RPMI7951 (cell line): ENCODE measurements at regions not wholly inside any gene's neighbourhood (a gene's known extent, or its start where the extent isn't known, plus 50 kb on each side); places are given as distances from the start of the nearest gene placed in this dataset.
"Not testable (repeated sequence)": the region's sequence is repeated elsewhere in the genome, so short reads cannot be mapped to it uniquely, and the experiment has no call there.

ENCODE experiments used
- DNase-seq: peaks from one replicate; pipeline ENCODE4 v3.0.0-alpha.2; 2012; ENCODE audit warnings: low read depth

DNA sequence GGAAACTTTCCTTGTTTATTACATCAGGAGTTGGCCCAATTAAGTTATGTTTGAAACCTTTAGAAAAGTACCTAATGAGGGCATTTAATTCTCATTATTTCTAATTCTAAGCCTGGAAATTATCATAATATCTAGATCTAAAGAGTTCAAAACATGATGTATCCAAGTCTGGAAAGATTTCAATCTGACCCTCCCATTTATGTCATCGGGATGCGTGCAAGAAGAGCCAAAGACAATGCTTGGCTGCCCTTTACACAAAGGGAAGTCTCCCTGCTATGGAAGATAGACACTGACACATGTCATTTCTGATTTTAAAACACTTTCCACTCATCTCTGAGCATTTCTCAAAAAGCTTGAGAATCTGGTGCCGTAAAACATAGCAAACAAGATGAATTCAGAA lies 222.4 kb downstream of the ANTXR2 start:
- no peak for DNase-seq

GRCh38 chr4:79848329-79848728 lies 224.7 kb downstream of the ANTXR2 start:
- no peak for DNase-seq

DNA sequence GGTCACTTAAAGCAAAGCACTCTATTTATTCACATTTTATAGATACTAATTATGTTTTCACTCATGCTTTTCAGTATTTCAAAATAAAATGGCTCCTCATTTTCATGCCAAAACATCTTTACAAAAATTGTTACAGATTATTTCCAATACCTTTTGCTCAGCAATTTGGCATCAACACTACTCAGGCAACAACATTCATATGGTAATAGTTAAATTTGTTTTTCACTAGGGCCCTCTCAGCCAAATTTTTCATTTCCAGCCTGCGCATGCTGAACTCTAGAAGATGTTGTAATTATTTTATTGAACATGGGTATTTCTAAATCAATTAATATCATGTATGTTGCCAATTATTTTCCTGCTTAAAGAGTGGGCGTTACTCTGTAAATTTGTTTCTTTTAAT lies 225.6 kb downstream of the ANTXR2 start:
- no peak for DNase-seq

DNA sequence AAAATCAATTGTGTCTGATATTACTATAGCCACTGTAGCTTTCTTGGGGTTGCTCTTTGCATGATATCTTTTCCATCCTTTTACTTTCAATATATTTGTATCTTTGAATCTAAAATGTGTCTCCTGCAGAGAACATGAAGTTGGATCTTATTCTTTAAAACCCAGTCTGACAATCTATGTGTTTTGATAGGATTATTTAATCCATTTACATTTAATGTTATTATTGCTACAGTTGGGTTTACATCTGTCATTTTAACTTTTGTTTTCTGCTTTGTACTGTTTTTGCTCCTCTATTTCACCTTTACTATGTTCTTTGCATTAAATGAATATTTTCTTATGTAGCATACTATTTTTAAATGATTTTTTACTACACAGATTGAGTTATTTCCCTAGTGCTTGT lies 230.9 kb downstream of the ANTXR2 start:
- DNase-seq = no peak

DNA sequence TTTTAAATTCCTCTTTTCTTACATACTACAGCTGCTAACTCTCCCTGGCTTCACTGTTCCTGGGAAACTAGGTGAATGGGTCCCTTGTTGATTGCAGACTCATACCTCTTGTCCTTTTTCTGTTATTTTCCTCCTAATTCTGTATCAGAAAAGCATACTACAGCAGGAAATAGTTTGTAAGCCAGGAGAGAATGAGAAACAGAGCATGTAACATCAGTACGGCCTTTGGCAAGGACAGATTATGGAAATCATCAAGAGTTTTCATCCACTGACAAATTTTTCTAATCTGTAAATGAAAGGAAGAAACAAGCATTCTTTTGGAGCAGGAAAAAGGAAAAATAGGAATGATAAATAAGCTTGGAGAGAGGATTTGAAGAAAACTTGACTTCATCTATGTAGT lies 239.2 kb downstream of the ANTXR2 start:
- no peak for DNase-seq

DNA sequence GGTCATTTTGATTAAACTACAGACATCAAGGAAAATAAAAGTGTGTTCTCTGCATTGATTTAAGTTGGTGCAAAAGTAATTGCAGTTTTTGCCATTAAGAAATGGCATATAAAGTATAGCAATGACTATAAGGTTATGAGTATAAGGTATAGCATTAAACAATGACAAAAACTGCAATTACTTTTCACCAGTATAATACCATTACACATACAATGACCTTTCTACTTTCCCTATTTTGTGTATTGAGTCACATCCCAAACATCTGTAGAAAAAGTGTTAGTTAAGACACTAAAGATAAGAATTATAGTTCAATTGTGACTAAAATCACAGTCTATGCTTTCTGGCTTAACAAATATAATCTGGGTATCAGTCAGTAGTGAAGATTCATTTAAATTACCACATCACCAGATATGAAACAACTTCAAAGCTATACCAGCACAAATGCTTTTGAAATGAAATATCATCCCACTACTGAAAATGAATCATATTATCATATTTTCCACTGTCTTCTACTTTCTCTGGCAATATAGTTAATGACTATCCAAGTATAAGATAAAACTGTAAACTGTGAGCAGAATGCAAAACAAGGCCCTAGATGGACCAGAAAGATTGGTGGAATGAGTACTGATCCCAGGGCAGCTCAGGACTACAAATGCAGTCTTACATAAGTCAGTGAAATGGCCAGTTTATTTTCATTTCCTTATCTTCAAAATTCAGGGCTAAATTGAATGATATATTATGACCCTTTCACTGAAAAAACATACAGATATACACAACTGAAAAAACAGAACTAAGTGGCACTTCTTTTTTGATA lies 241.1 kb downstream of the ANTXR2 start:
- no peak for DNase-seq

DNA sequence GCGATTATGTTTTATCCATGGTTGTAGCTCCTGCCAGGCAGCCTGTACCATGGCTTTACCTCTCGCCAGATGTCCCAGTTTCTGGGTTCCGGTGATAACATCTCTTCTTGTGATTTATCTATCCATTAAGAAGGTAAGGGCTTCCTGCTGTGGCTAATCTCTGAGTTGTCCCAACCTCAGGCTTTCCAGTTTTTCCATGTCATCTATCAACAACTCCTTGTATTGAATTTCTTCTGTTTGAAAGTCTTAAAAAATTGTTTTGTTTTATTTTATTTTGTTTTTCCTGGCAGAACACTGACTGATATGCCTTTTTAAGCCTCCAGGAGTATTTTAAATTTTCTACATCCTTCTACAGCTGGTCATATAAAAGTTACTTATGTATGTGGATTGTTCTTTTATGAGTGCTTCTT lies 241.9 kb downstream of the ANTXR2 start:
- DNase-seq = no peak

- no peak for DNase-seq
Measured at GRCh38 chr4:79827283-79827682, 245.7 kb downstream of the ANTXR2 start.

GRCh38 chr4:79823148-79823763 lies 249.8 kb downstream of the ANTXR2 start:
- no peak for DNase-seq

GRCh38 chr4:79820427-79820826 lies 252.6 kb downstream of the ANTXR2 start:
- no peak for DNase-seq

DNA sequence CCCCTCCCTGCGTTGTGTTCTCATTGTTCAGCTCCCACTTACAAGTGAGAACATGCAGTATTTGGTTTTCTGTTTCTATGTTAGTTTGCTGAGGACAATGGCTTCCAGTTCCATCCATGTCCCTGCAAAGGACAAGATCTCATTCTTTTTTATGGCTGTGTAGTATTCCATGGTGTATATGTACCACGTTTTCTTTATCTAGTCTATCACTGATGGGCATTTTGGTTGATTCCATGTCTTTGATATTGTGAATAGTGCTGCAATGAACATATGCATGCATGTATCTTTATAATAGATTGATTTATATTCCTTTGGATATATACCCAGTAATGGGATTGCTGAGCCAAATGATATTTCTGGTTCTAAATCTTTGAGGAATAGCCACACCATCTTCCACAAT lies 265.1 kb downstream of the ANTXR2 start:
- not testable (repeated sequence) for DNase-seq

DNA sequence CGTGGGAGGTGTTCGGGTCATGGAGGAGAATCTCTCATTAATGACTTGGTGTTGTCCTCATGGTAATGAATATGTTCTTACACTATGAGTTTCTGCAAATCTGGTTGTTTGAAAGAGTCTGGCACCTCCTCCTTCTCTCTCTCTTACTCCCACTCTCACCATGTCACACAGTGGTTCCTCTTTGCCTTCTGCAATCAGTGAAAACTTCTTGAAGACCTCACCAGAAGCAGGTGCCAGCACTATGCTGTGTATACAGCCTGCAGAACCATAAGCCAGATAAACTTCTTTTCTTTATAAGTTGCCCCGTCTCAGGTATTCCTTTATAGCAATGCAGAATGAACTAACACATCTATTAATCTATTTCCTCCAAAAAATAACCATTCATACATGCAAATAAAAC lies 275.0 kb downstream of the ANTXR2 start:
- no peak for DNase-seq

GRCh38 chr4:79796948-79797347 lies 276.1 kb downstream of the ANTXR2 start:
- DNase-seq = no peak

DNA sequence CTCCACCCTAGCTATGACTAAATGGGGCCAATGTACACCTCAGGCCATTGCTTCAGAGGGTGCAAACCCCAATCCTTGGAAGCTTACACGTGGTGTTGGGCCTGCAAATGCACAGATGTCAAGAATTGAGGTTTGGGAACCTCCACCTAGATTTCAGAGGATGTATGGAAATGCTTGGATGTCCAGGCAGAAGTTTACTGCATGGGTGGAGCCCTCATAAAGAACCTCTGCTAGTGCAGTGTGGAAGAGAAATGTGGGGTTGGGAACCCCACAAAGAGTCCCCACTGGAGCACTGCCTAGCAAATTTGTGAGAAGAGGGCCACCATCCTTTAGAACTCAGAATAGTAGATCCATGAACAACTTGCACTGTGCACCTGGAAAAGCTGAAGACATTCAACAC lies 284.1 kb downstream of the ANTXR2 start:
- no peak for DNase-seq

DNA sequence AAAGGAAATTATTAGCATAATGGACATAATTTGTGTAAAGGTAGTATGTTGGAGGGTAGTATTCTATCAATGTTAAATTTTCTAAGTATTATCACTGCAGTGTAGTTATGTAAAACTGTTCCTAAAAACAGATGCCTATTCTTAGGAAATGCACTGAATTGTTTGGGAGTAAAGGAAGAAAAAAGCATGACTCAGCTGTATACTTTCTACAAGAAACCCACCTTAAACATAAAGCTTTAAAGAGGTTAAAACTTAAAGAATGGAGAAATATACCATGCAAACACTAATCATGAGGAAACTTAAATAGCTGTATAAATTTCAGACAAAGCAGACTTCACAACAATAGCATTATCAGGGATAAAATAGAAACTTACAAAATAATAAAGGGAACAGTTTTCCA lies 292.9 kb downstream of the ANTXR2 start:
- DNase-seq = no peak

DNA sequence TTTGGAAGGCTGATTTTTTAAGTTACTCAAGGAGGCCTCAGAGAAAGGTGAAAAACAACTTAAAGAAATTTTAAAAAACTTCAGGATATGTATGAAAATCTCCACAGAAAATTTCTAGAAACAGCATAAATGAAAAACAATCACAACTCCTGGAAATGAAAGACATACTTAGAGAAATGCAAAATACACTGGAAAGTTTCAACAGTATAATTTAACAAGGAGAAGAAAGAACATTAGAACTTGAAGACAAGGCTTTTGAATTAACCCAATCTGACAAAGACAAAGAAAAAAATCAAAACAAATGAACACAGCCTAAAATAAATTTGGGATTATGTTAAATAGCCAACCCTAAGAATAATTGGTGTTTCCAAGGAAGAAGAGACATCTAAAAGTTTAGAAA lies 300.5 kb downstream of the ANTXR2 start:
- no peak for DNase-seq

DNA sequence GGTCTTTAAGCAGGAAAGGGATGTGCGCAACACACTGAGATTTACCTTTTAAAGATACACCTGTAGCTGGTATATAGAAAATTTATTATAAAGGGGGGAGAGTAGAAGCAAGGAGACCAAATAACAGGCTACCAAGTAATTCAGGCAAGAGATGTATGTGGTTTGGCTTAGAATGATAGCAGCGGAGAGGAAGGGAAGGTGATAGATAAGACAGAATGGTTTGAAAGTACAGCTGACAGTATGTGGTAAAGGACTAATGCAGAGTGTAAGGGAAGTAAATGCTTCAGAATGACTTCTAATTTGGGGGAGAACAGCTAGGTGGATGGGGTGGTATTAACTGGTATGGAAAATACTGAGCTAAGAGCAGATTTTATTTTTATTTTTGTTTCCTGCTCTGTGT lies 308.9 kb downstream of the ANTXR2 start:
- DNase-seq = no peak

DNA sequence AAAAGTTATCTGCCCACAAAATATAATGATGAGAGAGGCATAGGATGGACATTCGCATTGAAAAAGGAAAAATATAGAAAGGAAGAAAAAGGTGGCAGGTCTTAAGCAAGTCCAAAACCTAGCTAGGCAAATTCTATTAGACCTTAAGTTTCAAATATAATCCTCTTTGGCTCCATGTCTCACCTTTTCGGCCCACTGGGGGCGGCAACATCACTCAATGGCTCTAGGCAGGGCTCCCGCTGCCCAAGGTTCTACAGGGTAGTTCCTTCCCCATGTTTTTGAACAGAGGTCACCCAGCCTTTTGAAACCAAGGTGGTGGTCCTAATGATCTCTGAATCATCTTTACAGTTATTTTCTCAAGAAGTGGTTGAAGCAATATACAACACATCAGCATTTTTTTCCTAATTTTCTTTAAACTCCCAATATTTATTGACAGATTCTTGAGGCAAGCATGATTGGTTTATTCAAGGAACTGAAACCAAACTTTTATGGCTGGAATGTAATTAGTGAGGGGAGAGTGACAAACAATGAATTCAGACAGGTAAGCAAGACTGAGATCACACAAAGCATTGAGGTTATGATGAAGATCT lies 309.4 kb downstream of the ANTXR2 start:
- DNase-seq = no peak

DNA sequence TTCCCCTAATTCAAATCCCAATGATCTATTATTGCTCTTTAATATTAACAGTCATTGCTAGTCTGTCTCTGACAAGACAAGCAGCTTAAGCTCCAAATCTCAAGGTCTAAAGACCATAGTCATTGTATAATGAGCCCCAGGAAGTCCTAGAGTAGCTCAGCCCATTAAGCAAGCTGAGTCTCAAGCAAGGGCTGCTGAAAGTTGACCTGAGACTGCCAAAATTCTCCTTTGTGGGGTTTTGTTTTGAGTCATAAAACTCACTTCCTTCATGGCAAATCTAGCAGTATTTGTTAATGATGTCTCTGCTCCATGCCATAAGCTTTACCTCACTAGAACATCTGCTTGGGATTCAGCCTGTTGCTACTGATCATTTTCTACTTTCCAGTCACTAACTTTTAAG lies 313.2 kb downstream of the ANTXR2 start:
- DNase-seq = no peak

DNA sequence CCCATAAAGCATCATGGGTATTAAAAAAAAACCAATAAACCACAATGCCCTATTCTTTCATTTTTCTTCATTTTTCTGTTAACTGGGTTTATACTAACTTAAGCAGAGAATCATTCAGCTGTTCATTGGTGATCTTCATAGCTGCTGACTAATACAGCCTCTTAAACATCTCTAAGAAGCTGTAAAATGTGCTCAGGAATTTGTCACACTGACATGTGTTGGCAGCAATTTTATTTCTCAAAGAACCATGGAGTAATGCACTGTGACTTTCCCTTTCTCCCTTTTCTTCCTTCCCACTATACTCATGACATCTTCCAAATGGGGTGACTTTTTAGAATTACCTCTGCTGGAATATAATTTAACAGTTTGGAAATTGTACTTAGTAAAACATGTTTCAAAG lies 315.4 kb downstream of the ANTXR2 start:
- no peak for DNase-seq

GRCh38 chr4:79756140-79756895 lies 316.7 kb downstream of the ANTXR2 start:
- no peak for DNase-seq

DNA sequence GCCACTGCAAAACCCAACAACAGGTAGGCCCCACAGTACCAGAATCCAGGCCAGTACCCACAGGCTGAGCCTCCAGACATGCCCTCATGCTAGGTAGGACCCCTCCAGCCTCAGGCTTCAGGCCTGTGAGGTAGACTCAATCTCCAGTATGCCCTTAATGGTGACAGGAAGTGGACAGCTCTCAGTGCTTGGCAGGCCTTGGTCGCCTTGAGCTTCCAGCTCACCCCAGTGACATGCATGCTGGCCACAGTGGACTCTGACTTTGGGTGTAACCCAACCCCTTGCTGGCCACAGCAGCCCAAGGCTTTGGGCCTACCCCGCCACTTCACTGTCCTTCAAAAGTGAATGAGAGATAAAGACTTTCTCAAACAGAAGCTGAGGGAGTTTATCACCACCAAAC lies 324.2 kb downstream of the ANTXR2 start:
- DNase-seq = no peak

DNA sequence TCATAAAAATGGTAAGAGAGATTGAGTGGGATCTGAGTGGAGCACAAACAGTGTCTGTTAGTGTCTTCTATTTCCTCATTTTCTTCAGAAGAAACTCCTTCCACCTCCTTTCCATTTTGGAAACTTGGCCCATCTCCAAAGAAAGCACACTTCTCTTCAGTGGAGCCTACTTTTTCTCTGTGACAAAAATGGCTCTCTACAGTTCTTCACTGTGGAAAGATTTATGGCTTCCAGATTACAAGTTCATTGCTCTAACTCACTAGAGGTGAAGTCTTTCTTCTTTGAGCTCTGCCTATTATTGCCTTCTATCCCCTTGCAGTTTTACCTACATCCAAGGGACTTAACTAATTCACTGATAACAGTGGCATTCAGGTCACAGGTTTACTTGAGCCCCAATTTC lies 325.8 kb downstream of the ANTXR2 start:
- DNase-seq = no peak
